Skin epidermis (tissue), 12 donors: ENCODE measurements at regions not wholly inside any gene's neighbourhood (a gene's known extent, or its start where the extent isn't known, plus 50 kb on each side); places are given as distances from the start of the nearest gene placed in this dataset.
"Not testable (repeated sequence)": the region's sequence is repeated elsewhere in the genome, so short reads cannot be mapped to it uniquely, and the experiment has no call there.

ENCODE experiments used
- H3K27ac ChIP-seq, 21 experiments: fragments of 200-600 bp; sonication (generic) in 11 of 21; one replicate each; pipeline ENCODE4 v1.5.0; 2020; ENCODE audit warnings: mild to moderate bottlenecking in 3 of 21, inconsistent platforms in 2 of 21, moderate library complexity in 2 of 21
- H3K4me3 ChIP-seq, 7 experiments: fragments of 200-600 bp; sonication (generic) in 2 of 7; one replicate each; pipeline ENCODE4 v1.5.0; 2020; ENCODE audit warnings: inconsistent platforms in 2 of 7, mild to moderate bottlenecking in 2 of 7, moderate library complexity in 1 of 7

DNA sequence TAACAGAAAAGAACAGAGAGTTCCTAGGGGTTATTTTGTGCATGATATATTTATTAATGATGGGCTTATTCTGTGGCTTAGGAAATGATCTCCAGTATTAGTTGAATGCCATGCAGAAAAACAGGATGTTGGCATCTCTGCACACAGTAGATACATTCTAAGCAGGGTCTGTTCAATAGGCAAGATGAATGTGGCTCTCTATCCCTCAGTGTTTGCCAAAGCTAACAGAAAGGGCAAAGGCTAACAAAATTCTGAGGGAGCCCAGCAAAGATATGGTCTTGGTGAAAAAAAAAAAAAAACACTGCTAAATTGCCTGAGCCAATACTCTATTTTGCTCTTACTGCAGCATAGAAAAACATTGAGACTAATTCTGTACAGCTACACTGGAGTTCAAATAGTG is 1095.8 kb downstream of the UQCRFS1 start:
- Histone ChIP-seq H3K4me3 (no peak overlapping the region), H3K27ac (no peak overlapping the region)

GRCh38 chr19:28116379-28116778 is 1096.6 kb downstream of the UQCRFS1 start:
- not testable (repeated sequence) for H3K4me3 ChIP-seq, H3K27ac ChIP-seq

- H3K4me3 ChIP-seq = no peak overlapping the region
These were observed 1109.0 kb downstream of the UQCRFS1 start for GRCh38 chr19:28103921-28104320.

DNA sequence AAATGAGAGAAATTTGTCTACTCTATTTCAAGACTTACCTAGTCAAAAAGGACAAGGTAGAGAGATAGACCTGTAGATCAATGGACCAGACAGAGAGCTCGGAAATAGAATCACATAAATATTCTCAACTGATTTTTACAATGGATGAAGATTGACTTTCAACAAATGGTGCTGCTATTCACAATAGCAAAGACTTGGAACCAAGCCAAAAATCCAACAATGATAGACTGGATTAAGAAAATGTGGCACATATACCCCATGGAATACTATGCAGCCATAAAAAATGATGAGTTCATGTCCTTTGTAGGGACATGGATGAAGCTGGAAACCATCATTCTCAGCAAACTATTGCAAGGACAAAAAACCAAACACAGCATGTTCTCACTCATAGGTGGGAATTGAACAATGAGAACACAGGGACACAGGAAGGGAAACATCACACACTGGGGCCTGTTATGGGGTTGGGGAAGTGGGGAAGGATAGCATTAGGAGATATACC is 1128.2 kb downstream of the UQCRFS1 start:
- not testable (repeated sequence) for H3K4me3 ChIP-seq, H3K27ac ChIP-seq

More at GRCh38 chr19:28103921-28104320, 1109.0 kb downstream of the UQCRFS1 start:
- no peak overlapping the region for H3K27ac ChIP-seq

DNA sequence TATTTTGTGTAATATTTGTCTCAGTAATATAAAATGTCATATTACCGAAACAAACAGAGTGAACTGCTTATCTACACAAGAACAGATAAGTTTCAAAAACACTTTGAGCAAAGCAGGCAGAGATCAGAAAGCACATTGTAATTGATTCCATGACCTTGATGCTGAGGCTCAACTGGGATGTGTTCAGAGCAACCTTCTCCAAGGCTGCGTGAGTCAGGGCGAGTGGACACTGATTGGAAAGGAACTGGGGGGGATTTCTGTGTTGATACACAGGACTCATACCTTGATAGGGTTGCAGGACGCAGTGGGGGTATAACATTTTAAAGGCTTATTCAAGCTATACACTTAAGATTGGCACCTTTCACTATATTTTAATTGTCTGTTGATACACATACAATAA is 1136.3 kb downstream of the UQCRFS1 start:
- H3K4me3 ChIP-seq = no peak overlapping the region
- H3K27ac ChIP-seq = no peak overlapping the region

GRCh38 chr19:28075229-28075628 is 1137.7 kb downstream of the UQCRFS1 start:
- Histone ChIP-seq H3K27ac (no peak overlapping the region), H3K4me3 (no peak overlapping the region)

DNA sequence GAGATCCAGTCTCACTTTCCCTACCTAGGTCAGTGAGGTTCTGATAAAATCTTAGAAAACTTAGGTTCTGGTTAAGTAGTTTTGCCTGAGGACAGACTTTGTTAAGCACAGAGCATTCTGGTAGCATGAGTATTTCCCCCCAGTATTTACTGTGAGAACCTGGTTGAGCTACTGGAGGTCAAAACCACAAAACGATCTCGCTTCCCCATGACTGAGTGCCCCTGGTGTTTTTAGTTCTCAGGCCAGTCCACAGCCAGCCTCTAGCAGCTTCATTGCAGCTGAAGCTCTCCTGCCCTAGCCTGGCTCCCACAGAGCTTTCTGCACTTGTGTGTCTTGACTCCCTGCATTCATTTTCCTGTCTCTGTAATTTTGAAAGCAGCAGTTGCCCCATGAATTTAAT is 1138.2 kb downstream of the UQCRFS1 start:
- Histone ChIP-seq H3K27ac (no peak overlapping the region), H3K4me3 (no peak overlapping the region)

- no peak overlapping the region for H3K4me3 ChIP-seq
- H3K27ac ChIP-seq = no peak overlapping the region
These were observed 1145.1 kb downstream of the UQCRFS1 start for GRCh38 chr19:28067882-28068281.

GRCh38 chr19:28066988-28067387 is 1146.0 kb downstream of the UQCRFS1 start:
- H3K4me3 ChIP-seq = no peak overlapping the region
- H3K27ac ChIP-seq = no peak overlapping the region

DNA sequence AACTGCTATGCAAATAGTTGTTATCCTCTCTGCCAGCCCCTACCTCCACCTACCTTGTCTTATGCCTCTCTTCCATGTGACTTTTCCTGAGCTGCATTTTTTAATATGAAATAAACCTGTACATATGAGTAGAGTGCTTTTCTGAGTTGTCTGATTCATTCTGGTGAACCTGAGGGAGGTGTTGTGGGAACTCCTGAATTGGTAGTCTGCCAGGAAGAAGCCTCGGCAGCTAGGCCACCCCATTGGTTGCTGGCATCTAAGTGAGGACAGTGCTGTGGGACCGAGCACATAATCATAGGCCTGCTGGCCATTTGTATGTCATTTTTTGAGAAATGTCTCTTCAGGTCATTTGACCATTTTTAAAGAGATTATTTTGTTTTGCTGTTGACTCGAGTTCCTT is 1146.8 kb downstream of the UQCRFS1 start:
- no peak overlapping the region for H3K27ac ChIP-seq
- no peak overlapping the region for H3K4me3 ChIP-seq

GRCh38 chr19:28065026-28065425 is 1147.9 kb downstream of the UQCRFS1 start:
- H3K4me3 ChIP-seq = no peak overlapping the region

DNA sequence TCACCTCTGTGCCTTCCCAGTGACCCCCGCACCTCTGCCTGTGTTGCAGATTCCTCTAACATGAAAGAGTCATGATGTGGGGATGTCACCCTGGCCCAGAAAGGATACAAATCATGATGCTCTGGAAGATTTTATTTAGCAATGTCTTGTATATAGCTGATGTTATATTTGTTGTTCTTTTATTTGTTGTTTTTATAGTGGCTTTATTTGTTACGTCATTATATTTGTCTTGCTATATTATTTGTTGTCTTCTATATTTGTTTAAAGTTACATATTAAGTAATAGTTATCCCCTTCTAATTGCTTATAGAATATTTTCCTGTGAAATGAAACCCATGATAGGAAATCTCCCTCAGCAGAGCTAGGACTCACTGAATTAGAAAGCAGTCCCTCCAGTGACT is 1149.2 kb downstream of the UQCRFS1 start:
- H3K4me3 ChIP-seq = no peak overlapping the region
- H3K27ac ChIP-seq = no peak overlapping the region

More at GRCh38 chr19:28065026-28065425, 1147.9 kb downstream of the UQCRFS1 start:
- H3K27ac ChIP-seq = no peak overlapping the region

DNA sequence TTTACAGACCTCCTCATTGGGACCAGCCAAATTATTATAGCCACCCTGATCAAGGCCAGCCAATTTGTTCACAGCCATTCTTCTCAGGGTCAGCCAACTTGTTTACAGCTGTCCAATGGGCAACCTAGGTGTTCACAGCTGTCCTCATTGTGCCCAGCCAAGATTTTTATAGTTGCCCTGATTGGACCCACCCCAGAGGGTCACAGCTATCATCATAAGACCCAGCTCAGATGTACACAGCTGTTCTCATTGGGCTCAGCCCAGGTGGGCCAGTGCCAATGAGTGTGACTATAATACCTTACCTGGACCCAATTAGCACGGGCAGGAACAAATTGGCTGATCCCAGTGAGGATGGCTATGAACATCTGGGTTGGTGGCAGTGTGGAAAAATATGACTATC is 1151.8 kb downstream of the UQCRFS1 start:
- H3K4me3 ChIP-seq = no peak overlapping the region
- no peak overlapping the region for H3K27ac ChIP-seq

- H3K27ac ChIP-seq, H3K4me3 ChIP-seq: not testable (repeated sequence)
These were observed 1155.9 kb downstream of the UQCRFS1 start for GRCh38 chr19:28057026-28057425.

- no peak overlapping the region for H3K27ac ChIP-seq
- H3K4me3 ChIP-seq = no peak overlapping the region
These were observed 1161.9 kb downstream of the UQCRFS1 start for GRCh38 chr19:28051047-28051446.

DNA sequence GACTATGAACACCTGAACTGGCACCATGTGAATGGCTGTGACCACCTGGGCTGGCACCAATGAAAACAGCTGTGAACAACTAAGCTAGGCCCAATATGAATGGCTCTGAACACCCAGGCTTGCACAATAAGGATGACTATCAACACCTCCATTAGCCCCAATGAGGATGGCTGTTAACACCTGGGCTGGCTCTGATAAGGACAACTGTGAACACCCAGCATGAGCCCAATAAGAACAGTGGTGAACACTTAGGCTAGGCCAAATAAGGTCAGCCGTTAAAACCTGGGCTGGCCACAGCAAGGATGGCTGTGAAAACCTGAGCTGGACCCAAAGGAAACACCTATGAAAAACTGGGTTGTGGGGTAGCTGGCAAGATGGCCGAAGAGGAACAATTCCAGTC is 1163.1 kb downstream of the UQCRFS1 start:
- Histone ChIP-seq H3K4me3 (no peak overlapping the region), H3K27ac (no peak overlapping the region)

GRCh38 chr19:28046932-28047331 is 1166.0 kb downstream of the UQCRFS1 start:
- no peak overlapping the region for H3K4me3 ChIP-seq
- no peak overlapping the region for H3K27ac ChIP-seq

- H3K4me3 ChIP-seq = no peak overlapping the region
- no peak overlapping the region for H3K27ac ChIP-seq
These were observed 1167.3 kb downstream of the UQCRFS1 start for GRCh38 chr19:28045621-28046020.

- H3K27ac ChIP-seq = no peak overlapping the region
- no peak overlapping the region for H3K4me3 ChIP-seq
These were observed 1168.5 kb downstream of the UQCRFS1 start for GRCh38 chr19:28044477-28044876.

GRCh38 chr19:28042516-28042915 is 1170.4 kb downstream of the UQCRFS1 start:
- Histone ChIP-seq H3K4me3 (no peak overlapping the region), H3K27ac (no peak overlapping the region)

DNA sequence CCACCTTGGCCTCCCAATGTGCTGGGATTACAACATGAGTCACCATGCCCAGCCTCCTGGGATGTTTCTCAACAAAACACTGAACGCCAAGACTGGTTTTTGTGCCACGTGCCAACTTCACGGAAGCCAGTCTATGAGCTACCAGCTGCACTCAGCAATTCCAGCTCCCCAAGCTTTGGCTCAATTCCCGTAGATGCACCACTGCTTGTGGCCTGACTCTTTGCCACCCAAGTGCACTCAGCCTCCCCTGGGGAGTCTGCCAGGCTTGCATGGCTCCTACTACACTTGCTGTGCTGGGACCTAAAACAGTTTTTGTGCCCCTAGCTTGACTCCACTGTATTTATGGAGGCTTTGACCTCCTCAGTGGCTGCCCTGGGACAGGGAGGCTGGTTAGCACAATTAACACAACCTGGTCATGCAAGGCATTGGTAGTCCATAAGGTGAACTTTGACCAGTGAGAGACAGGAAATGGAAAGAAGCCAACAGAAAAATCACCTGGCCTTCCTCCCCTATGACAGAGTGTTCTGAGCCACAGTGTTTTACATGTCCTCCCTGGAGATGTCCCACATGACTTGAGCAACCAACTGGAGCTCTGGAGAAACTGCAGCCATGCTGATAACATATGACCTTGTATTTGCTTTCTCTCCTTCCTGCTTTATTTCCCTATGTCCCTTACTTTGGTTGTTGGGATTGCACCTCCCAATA is 1173.1 kb downstream of the UQCRFS1 start:
- Histone ChIP-seq H3K4me3 (no peak overlapping the region), H3K27ac (no peak overlapping the region)

GRCh38 chr19:28037186-28037585 is 1175.8 kb downstream of the UQCRFS1 start:
- H3K4me3 ChIP-seq = no peak overlapping the region

More at GRCh38 chr19:28037186-28037585, 1175.8 kb downstream of the UQCRFS1 start:
- no peak overlapping the region for H3K27ac ChIP-seq
